Naive thymus-derived CD8-positive, alpha-beta T cell (primary cell): ENCODE measurements at regions not wholly inside any gene's neighbourhood (a gene's known extent, or its start where the extent isn't known, plus 50 kb on each side); places are given as distances from the start of the nearest gene placed in this dataset.

ENCODE experiments used
- ATAC-seq, 2 donors: fragments of 150-1000 bp; cut with Tn5 transposase in 1 of 2; sonication (Bioruptor Pico), chemical (Tn5 transposase) in 1 of 2; 1 replicate in 1 of 2; 2 replicates in 1 of 2; pipeline ENCODE4 v1.10.0; 2021; ENCODE audit warnings: mild to moderate bottlenecking in 2 of 2, moderate library complexity in 2 of 2
- POLR2A ChIA-PET: fragments of 350-600 bp; sonication (Branson Sonifier 250); formaldehyde crosslinking; loops from one replicate; lab custom pipeline; 2021; ENCODE audit warnings: antibody characterized with exemption; lab: Charles Lee
- DNase-seq, 10 donors: peaks; one replicate each; pipeline versions ENCODE4 v3.0.0 to v3.0.0-alpha.2; 2020 to 2022
- H3K27ac Mint-ChIP-seq, 10 donors: one replicate each; pipeline ENCODE4 v1.8.0; 2020 to 2022; ENCODE audit warnings: mild to moderate bottlenecking in 10 of 10, mixed read lengths in 10 of 10, moderate library complexity in 4 of 10, inconsistent platforms in 1 of 10
- H3K27me3 Mint-ChIP-seq, 5 donors: one replicate each; pipeline ENCODE4 v1.8.0; 2021 to 2022; ENCODE audit warnings: mixed read lengths in 5 of 5
- H3K36me3 Mint-ChIP-seq, 3 donors: one replicate each; pipeline ENCODE4 v1.8.0; 2020 to 2022; ENCODE audit warnings: mixed read lengths in 3 of 3, mild to moderate bottlenecking in 2 of 3, inconsistent platforms in 1 of 3
- H3K4me1 Mint-ChIP-seq, 4 donors: one replicate each; pipeline ENCODE4 v1.8.0; 2021 to 2022; ENCODE audit warnings: mixed read lengths in 4 of 4
- H3K4me3 Mint-ChIP-seq, 10 donors: one replicate each; pipeline ENCODE4 v1.8.0; 2020 to 2022; ENCODE audit warnings: mild to moderate bottlenecking in 10 of 10, mixed read lengths in 10 of 10, moderate library complexity in 6 of 10, inconsistent platforms in 1 of 10
- H3K9me3 Mint-ChIP-seq, 9 donors: one replicate each; pipeline ENCODE4 v1.8.0; 2020 to 2022; ENCODE audit warnings: mixed read lengths in 9 of 9, mild to moderate bottlenecking in 3 of 9, inconsistent platforms in 1 of 9, moderate library complexity in 1 of 9

GRCh38 chr13:76735641-76736040 lies 150.6 kb downstream of the KCTD12 start:
- H3K36me3 Mint-ChIP-seq: no peaks in the 10 kb centered on the region
- no peaks in the 10 kb centered on the region for H3K4me1 Mint-ChIP-seq
- no peaks in the 10 kb centered on the region for H3K27me3 Mint-ChIP-seq
- no peak overlapping the region for H3K4me3 Mint-ChIP-seq
- peaks cover 0 to 2% (median 0%) of the 10 kb centered on the region in 9 donors for H3K9me3 Mint-ChIP-seq
- POLR2A ChIA-PET: no interaction called here
- no peak overlapping the region for H3K27ac Mint-ChIP-seq
- no peak for ATAC-seq
- DNase-seq: no peak

DNA sequence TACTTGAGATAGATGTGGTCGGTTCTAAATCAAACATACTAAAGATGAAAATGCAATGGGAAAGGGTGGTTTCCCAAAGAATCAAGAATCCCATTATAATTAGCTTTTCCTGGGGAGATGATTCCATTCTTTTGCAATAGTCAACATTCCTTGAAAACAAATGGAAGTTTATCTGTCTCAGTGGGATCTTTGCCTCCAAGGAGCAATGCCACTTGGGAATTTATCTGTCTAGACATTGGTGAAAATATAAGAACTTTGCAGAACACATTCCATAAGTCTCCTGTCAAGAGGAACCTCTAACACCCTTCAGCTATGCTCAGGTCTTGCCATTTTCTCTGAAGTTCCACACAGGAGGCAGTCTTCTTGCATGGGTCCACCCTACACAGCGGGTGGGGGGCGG lies 152.5 kb downstream of the KCTD12 start:
- H3K9me3 Mint-ChIP-seq: peaks cover 0 to 2% (median 0%) of the 10 kb centered on the region in 9 donors
- no peaks in the 10 kb centered on the region for H3K36me3 Mint-ChIP-seq
- POLR2A ChIA-PET: interaction anchor here (0.7 to 1.7 kb wide), 2 partner anchors 10 to 20 kb away, joined by 4 to 6 read pairs; no protein-coding TSS in a partner anchor
- DNase-seq (no peak), ATAC-seq (no peak)
- no peak overlapping the region for H3K4me3 Mint-ChIP-seq
- H3K27ac Mint-ChIP-seq: no peak overlapping the region
- H3K4me1 Mint-ChIP-seq: no peaks in the 10 kb centered on the region
- H3K27me3 Mint-ChIP-seq: no peaks in the 10 kb centered on the region

GRCh38 chr13:76732367-76732766 lies 153.8 kb downstream of the KCTD12 start:
- H3K27me3 Mint-ChIP-seq: no peaks in the 10 kb centered on the region
- DNase-seq: no peak
- POLR2A ChIA-PET: interaction anchor here (0.5 kb wide), 1 partner anchor 1143 kb away, joined by 3 read pairs; no protein-coding TSS in a partner anchor
- ATAC-seq: no peak
- H3K27ac Mint-ChIP-seq: no peak overlapping the region
- H3K4me1 Mint-ChIP-seq: no peaks in the 10 kb centered on the region
- peaks cover 0 to 3% (median under 1%) of the 10 kb centered on the region in 9 donors for H3K9me3 Mint-ChIP-seq
- peaks cover 0 to 1% (median under 1%) of the 10 kb centered on the region in 3 donors for H3K36me3 Mint-ChIP-seq
- H3K4me3 Mint-ChIP-seq: no peak overlapping the region

DNA sequence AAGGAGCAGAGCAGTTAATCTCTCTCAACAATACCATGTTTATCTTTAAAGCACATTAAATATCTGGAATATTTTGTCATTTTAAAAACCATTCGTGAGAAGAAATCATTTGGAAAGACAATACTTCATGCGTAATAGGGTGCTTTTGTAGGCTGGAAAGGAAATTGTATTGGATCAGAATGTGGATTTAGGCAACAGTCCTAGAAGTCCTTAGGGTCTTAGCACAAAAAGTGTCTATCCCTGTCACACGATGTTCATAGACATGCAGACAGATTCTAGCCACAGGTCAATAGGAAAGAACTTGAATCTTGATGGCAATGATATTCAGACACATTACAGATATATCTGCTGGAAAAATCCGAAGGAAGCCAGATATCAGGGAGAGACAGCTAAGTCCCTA lies 156.0 kb downstream of the KCTD12 start:
- Mint-ChIP-seq H3K4me1 (peaks cover 0 to 3% (median 0%) of the 10 kb centered on the region in 4 donors), H3K4me3 (no peak overlapping the region), H3K27me3 (no peaks in the 10 kb centered on the region), H3K9me3 (peaks cover 0 to 8% (median 3%) of the 10 kb centered on the region in 9 donors), H3K27ac (no peak overlapping the region), H3K36me3 (peaks cover 0 to 5% (median 4%) of the 10 kb centered on the region in 3 donors)
- POLR2A ChIA-PET: no interaction called here
- no peak for ATAC-seq
- no peak for DNase-seq

GRCh38 chr13:76729691-76730090 lies 156.5 kb downstream of the KCTD12 start:
- H3K27ac Mint-ChIP-seq: no peak overlapping the region
- H3K36me3 Mint-ChIP-seq: peaks cover 0 to 5% (median 4%) of the 10 kb centered on the region in 3 donors
- peaks cover 0 to 8% (median 3%) of the 10 kb centered on the region in 9 donors for H3K9me3 Mint-ChIP-seq
- H3K4me3 Mint-ChIP-seq: no peak overlapping the region
- peaks cover 0 to 5% (median 1%) of the 10 kb centered on the region in 4 donors for H3K4me1 Mint-ChIP-seq
- DNase-seq (no peak), ATAC-seq (no peak)
- POLR2A ChIA-PET: no interaction called here
- H3K27me3 Mint-ChIP-seq: no peaks in the 10 kb centered on the region

- Mint-ChIP-seq H3K9me3 (peaks cover 0 to 8% (median 3%) of the 10 kb centered on the region in 9 donors), H3K4me3 (no peak overlapping the region), H3K36me3 (peaks cover 0 to 5% (median 4%) of the 10 kb centered on the region in 3 donors), H3K4me1 (peaks cover 0 to 5% (median 1%) of the 10 kb centered on the region in 4 donors), H3K27me3 (no peaks in the 10 kb centered on the region), H3K27ac (peak overlapping the region in 2 of 10 donors; percentile 8 to 9)
- DNase-seq: no peak
- no peak for ATAC-seq
- POLR2A ChIA-PET: no interaction called here
These were observed 160.3 kb downstream of the KCTD12 start for GRCh38 chr13:76725896-76726295.

DNA sequence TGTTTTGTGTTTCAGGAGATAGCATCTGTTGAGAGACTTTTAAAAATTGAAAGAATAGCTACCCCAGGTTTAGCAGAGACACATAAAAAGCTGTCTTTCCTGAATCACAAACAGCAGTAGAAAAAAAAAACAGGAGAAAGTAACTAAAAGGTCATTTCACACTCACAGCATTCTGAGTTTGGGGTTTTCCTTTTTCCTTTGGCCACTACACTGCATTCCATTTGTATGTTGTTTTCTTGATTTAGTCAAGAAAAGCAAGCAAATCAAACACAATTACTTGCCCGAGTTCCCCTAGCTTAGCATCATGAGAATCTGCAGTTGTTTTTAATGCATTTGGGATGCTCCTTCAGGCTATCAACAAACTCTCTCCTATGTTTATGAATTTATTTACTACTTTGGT lies 161.0 kb downstream of the KCTD12 start:
- peaks cover 0 to 5% (median 1%) of the 10 kb centered on the region in 4 donors for H3K4me1 Mint-ChIP-seq
- DNase-seq (no peak), ATAC-seq (no peak)
- POLR2A ChIA-PET: no interaction called here
- H3K27ac Mint-ChIP-seq: peak overlapping the region in 2 of 10 donors; percentile 8 to 18
- H3K27me3 Mint-ChIP-seq: no peaks in the 10 kb centered on the region
- H3K9me3 Mint-ChIP-seq: peaks cover 0 to 8% (median 3%) of the 10 kb centered on the region in 9 donors
- H3K4me3 Mint-ChIP-seq: no peak overlapping the region
- peaks cover 0 to 5% (median 4%) of the 10 kb centered on the region in 3 donors for H3K36me3 Mint-ChIP-seq

- no peak overlapping the region for H3K27ac Mint-ChIP-seq
- ATAC-seq (no peak), DNase-seq (no peak)
- H3K27me3 Mint-ChIP-seq: no peaks in the 10 kb centered on the region
- peaks cover 0 to 5% (median 1%) of the 10 kb centered on the region in 4 donors for H3K4me1 Mint-ChIP-seq
- POLR2A ChIA-PET: interaction anchor here (2.5 kb wide), 1 partner anchor 161 kb away, joined by 18 read pairs; the partner anchor contains the start of gene KCTD12
- peaks cover 0 to 5% (median 4%) of the 10 kb centered on the region in 3 donors for H3K36me3 Mint-ChIP-seq
- H3K4me3 Mint-ChIP-seq: no peak overlapping the region
- peaks cover 0 to 8% (median 3%) of the 10 kb centered on the region in 9 donors for H3K9me3 Mint-ChIP-seq
These were observed 161.8 kb downstream of the KCTD12 start for GRCh38 chr13:76724421-76724820.

GRCh38 chr13:76723551-76724232 lies 162.5 kb downstream of the KCTD12 start:
- DNase-seq (peak in 9 of 10 donors; percentile 6 to 67 (median 29)), ATAC-seq (peak; percentile 94 to 95)
- H3K4me1 Mint-ChIP-seq: peaks cover 0 to 5% (median 1%) of the 10 kb centered on the region in 4 donors
- H3K36me3 Mint-ChIP-seq: peaks cover 0 to 5% (median 4%) of the 10 kb centered on the region in 3 donors
- POLR2A ChIA-PET: interaction anchor here (0.5 to 2.5 kb wide), 3 partner anchors 11 to 162 kb away, joined by 3 to 18 read pairs (median 6); partner anchors contain the start of gene KCTD12
- H3K4me3 Mint-ChIP-seq: no peak overlapping the region
- no peak overlapping the region for H3K27ac Mint-ChIP-seq
- H3K9me3 Mint-ChIP-seq: peaks cover 0 to 8% (median 3%) of the 10 kb centered on the region in 9 donors
- no peaks in the 10 kb centered on the region for H3K27me3 Mint-ChIP-seq

DNA sequence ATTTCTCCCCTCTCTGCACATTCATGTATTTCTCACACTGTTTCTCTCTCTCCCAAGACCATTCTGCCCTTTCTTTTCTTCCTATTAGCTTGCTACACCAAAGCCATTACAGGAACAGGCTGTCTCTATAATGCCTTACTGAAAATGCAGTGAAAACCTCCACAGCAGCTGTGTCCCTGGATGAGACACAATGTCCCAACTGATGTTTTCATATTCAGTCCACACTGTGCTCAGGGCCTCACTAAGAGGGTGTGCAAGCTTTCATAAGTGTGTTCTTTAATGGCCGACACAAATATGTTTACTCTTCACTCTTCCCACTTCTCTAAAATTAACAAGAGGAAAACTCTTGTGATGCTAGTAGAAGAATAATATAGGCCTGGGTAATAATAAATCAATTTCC lies 163.4 kb downstream of the KCTD12 start:
- Mint-ChIP-seq H3K27me3 (no peaks in the 10 kb centered on the region), H3K27ac (no peak overlapping the region), H3K4me1 (peaks cover 0 to 5% (median 3%) of the 10 kb centered on the region in 4 donors), H3K4me3 (no peak overlapping the region), H3K36me3 (peaks cover 0 to 5% (median 4%) of the 10 kb centered on the region in 3 donors), H3K9me3 (peaks cover 0 to 8% (median 0%) of the 10 kb centered on the region in 9 donors)
- POLR2A ChIA-PET: interaction anchor here (1.3 to 2.5 kb wide), 2 partner anchors 12 to 163 kb away, joined by 6 to 18 read pairs; partner anchors contain the start of gene KCTD12
- DNase-seq: no peak
- ATAC-seq: no peak

- DNase-seq: no peak
- ATAC-seq: no peak
- no peak overlapping the region for H3K4me3 Mint-ChIP-seq
- peaks cover 0 to 4% (median 3%) of the 10 kb centered on the region in 4 donors for H3K4me1 Mint-ChIP-seq
- no peaks in the 10 kb centered on the region for H3K27me3 Mint-ChIP-seq
- POLR2A ChIA-PET: interaction anchor here (0.9 kb wide), 1 partner anchor 165 kb away, joined by 3 read pairs; the partner anchor contains the start of gene KCTD12
- H3K9me3 Mint-ChIP-seq: no peaks in the 10 kb centered on the region
- no peaks in the 10 kb centered on the region for H3K36me3 Mint-ChIP-seq
- no peak overlapping the region for H3K27ac Mint-ChIP-seq
These were observed 165.4 kb downstream of the KCTD12 start for GRCh38 chr13:76720821-76721220.

GRCh38 chr13:76720416-76720815 lies 165.8 kb downstream of the KCTD12 start:
- no peaks in the 10 kb centered on the region for H3K27me3 Mint-ChIP-seq
- H3K4me3 Mint-ChIP-seq: no peak overlapping the region
- no peaks in the 10 kb centered on the region for H3K9me3 Mint-ChIP-seq
- ATAC-seq: no peak
- POLR2A ChIA-PET: no interaction called here
- no peak for DNase-seq
- peaks cover 0 to 3% (median 2%) of the 10 kb centered on the region in 4 donors for H3K4me1 Mint-ChIP-seq
- peak overlapping the region in 1 of 10 donors; percentile 6 for H3K27ac Mint-ChIP-seq
- no peaks in the 10 kb centered on the region for H3K36me3 Mint-ChIP-seq

DNA sequence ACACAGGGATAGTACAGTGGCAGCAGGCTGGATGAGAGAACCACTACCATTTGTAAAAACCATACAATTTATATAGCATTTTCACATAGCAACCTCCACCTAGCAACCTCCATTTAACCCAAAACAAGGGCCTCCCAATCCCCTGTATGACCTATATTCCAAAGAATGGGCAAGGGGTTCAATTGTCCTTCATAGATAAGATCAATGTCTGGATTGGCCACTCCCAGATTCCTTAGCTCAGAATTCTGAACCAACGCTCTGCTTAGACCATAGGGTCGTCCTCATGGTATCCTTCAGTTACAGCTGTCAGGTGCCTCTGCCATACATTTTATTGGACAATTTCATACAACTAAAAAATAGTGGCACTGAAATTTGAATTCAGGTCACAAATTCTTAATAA lies 166.2 kb downstream of the KCTD12 start:
- POLR2A ChIA-PET: no interaction called here
- H3K9me3 Mint-ChIP-seq: no peaks in the 10 kb centered on the region
- no peak for DNase-seq
- no peaks in the 10 kb centered on the region for H3K27me3 Mint-ChIP-seq
- ATAC-seq: no peak
- no peaks in the 10 kb centered on the region for H3K36me3 Mint-ChIP-seq
- H3K27ac Mint-ChIP-seq: no peak overlapping the region
- no peak overlapping the region for H3K4me3 Mint-ChIP-seq
- H3K4me1 Mint-ChIP-seq: peaks cover 0 to 3% (median under 1%) of the 10 kb centered on the region in 4 donors
